HUES48 (cell line): ENCODE measurements at regions not wholly inside any gene's neighbourhood (a gene's known extent, or its start where the extent isn't known, plus 50 kb on each side); places are given as distances from the start of the nearest gene placed in this dataset.

Experiments
- H3K27ac ChIP-seq: one replicate; pipeline ENCODE4 v1.7.0; 2013; ENCODE audit warnings: low read depth, low read length, inconsistent platforms
- H3K27me3 ChIP-seq: 2 replicates; pipeline ENCODE4 v1.6.1; 2013; ENCODE audit warnings: mild to moderate bottlenecking, low read length; ENCODE audit not compliant: control insufficient read depth, insufficient read depth
- H3K36me3 ChIP-seq: 2 replicates; pipeline ENCODE4 v1.6.1; 2013; ENCODE audit warnings: low read length; ENCODE audit not compliant: control insufficient read depth, insufficient read depth
- H3K4me1 ChIP-seq: 2 replicates; pipeline ENCODE4 v1.6.1; 2013; ENCODE audit warnings: mild to moderate bottlenecking, low read length; ENCODE audit not compliant: control insufficient read depth, insufficient read depth
- H3K4me3 ChIP-seq: 2 replicates; pipeline ENCODE4 v1.5.1; 2013; ENCODE audit warnings: mild to moderate bottlenecking, low read depth, low read length
- H3K9ac ChIP-seq: 2 replicates; pipeline ENCODE4 v1.6.1; 2013; ENCODE audit warnings: mild to moderate bottlenecking, low read depth, low read length, moderate library complexity
- H3K9me3 ChIP-seq: 2 replicates; pipeline ENCODE4 v1.6.1; 2013; ENCODE audit warnings: low read length; ENCODE audit not compliant: control insufficient read depth, insufficient read depth

- Histone ChIP-seq H3K9ac (no peak overlapping the region), H3K27me3 (no peaks in the 10 kb centered on the region), H3K4me1 (no peaks in the 10 kb centered on the region), H3K36me3 (no peaks in the 10 kb centered on the region), H3K4me3 (no peak overlapping the region), H3K9me3 (no peaks in the 10 kb centered on the region), H3K27ac (no peak overlapping the region)
Measured at GRCh38 chr5:3542769-3543168, 52.9 kb upstream of the IRX1 start.

GRCh38 chr5:3542158-3542557 lies 53.5 kb upstream of the IRX1 start:
- no peaks in the 10 kb centered on the region for H3K4me1 ChIP-seq
- no peak overlapping the region for H3K9ac ChIP-seq
- H3K9me3 ChIP-seq = no peaks in the 10 kb centered on the region
- no peaks in the 10 kb centered on the region for H3K36me3 ChIP-seq
- H3K27ac ChIP-seq = no peak overlapping the region
- H3K4me3 ChIP-seq = no peak overlapping the region
- H3K27me3 ChIP-seq = no peaks in the 10 kb centered on the region

- no peak overlapping the region for H3K9ac ChIP-seq
- no peaks in the 10 kb centered on the region for H3K4me1 ChIP-seq
- no peaks in the 10 kb centered on the region for H3K27me3 ChIP-seq
- no peaks in the 10 kb centered on the region for H3K9me3 ChIP-seq
- no peak overlapping the region for H3K27ac ChIP-seq
- H3K36me3 ChIP-seq = no peaks in the 10 kb centered on the region
- H3K4me3 ChIP-seq = no peak overlapping the region
Measured at GRCh38 chr5:3538886-3539285, 56.7 kb upstream of the IRX1 start.

GRCh38 chr5:3537942-3538341 lies 57.7 kb upstream of the IRX1 start:
- Histone ChIP-seq H3K4me1 (no peaks in the 10 kb centered on the region), H3K27me3 (no peaks in the 10 kb centered on the region), H3K9ac (no peak overlapping the region), H3K36me3 (no peaks in the 10 kb centered on the region), H3K27ac (no peak overlapping the region), H3K9me3 (no peaks in the 10 kb centered on the region), H3K4me3 (no peak overlapping the region)

- Histone ChIP-seq H3K9me3 (no peaks in the 10 kb centered on the region), H3K4me3 (no peak overlapping the region), H3K36me3 (no peaks in the 10 kb centered on the region), H3K27me3 (no peaks in the 10 kb centered on the region), H3K9ac (no peak overlapping the region), H3K4me1 (peaks cover 14% of the 10 kb centered on the region), H3K27ac (no peak overlapping the region)
Measured at GRCh38 chr5:3535414-3536211, 60.0 kb upstream of the IRX1 start.

- Histone ChIP-seq H3K27me3 (no peaks in the 10 kb centered on the region), H3K9me3 (no peaks in the 10 kb centered on the region), H3K4me1 (peaks cover 20% of the 10 kb centered on the region), H3K36me3 (no peaks in the 10 kb centered on the region), H3K27ac (no peak overlapping the region), H3K4me3 (no peak overlapping the region), H3K9ac (no peak overlapping the region)
Measured at GRCh38 chr5:3534997-3535396, 60.6 kb upstream of the IRX1 start.

GRCh38 chr5:3531320-3531986 lies 64.2 kb upstream of the IRX1 start:
- Histone ChIP-seq H3K27ac (no peak overlapping the region), H3K9me3 (no peaks in the 10 kb centered on the region), H3K9ac (no peak overlapping the region), H3K4me3 (no peak overlapping the region), H3K36me3 (no peaks in the 10 kb centered on the region), H3K27me3 (no peaks in the 10 kb centered on the region), H3K4me1 (peaks cover 25% of the 10 kb centered on the region)

- Histone ChIP-seq H3K4me1 (peaks cover 25% of the 10 kb centered on the region), H3K27me3 (no peaks in the 10 kb centered on the region), H3K36me3 (no peaks in the 10 kb centered on the region), H3K4me3 (no peak overlapping the region; the same call in 1 of the 2 replicates), H3K9ac (no peak overlapping the region), H3K27ac (no peak overlapping the region), H3K9me3 (no peaks in the 10 kb centered on the region)
Measured at GRCh38 chr5:3530251-3530650, 65.4 kb upstream of the IRX1 start.

GRCh38 chr5:3526551-3527185 lies 69.0 kb upstream of the IRX1 start:
- no peaks in the 10 kb centered on the region for H3K27me3 ChIP-seq
- H3K27ac ChIP-seq = no peak overlapping the region
- no peaks in the 10 kb centered on the region for H3K9me3 ChIP-seq
- H3K4me1 ChIP-seq = peaks cover 21% of the 10 kb centered on the region
- H3K4me3 ChIP-seq = no peak overlapping the region
- H3K36me3 ChIP-seq = no peaks in the 10 kb centered on the region
- no peak overlapping the region for H3K9ac ChIP-seq

- no peaks in the 10 kb centered on the region for H3K4me1 ChIP-seq
- H3K36me3 ChIP-seq = no peaks in the 10 kb centered on the region
- H3K9me3 ChIP-seq = no peaks in the 10 kb centered on the region
- H3K27ac ChIP-seq = no peak overlapping the region
- no peak overlapping the region for H3K4me3 ChIP-seq
- no peak overlapping the region for H3K9ac ChIP-seq
- no peaks in the 10 kb centered on the region for H3K27me3 ChIP-seq
Measured at GRCh38 chr5:3522491-3522890, 73.1 kb upstream of the IRX1 start.

- no peak overlapping the region for H3K27ac ChIP-seq
- H3K4me1 ChIP-seq = no peaks in the 10 kb centered on the region; the same call in 1 of the 2 replicates
- H3K36me3 ChIP-seq = no peaks in the 10 kb centered on the region
- H3K9ac ChIP-seq = no peak overlapping the region
- H3K4me3 ChIP-seq = no peak overlapping the region
- H3K9me3 ChIP-seq = no peaks in the 10 kb centered on the region
- no peaks in the 10 kb centered on the region for H3K27me3 ChIP-seq
Measured at GRCh38 chr5:3518576-3518975, 77.1 kb upstream of the IRX1 start.
